Fibroblast of pulmonary artery (primary cell): ENCODE measurements at regions not wholly inside any gene's neighbourhood (a gene's known extent, or its start where the extent isn't known, plus 50 kb on each side); places are given as distances from the start of the nearest gene placed in this dataset.

Source experiments
- DNase-seq: peaks from one replicate; pipeline ENCODE4 v3.0.0-alpha.2; 2010; ENCODE audit warnings: low read depth
- H3K4me3 ChIP-seq: replicated peaks from 2 replicates; pipeline ENCODE4 v1.5.1; 2011; ENCODE audit warnings: low read depth, mild to moderate bottlenecking, control low read depth, low read length, moderate library complexity
- CTCF ChIP-seq: IDR thresholded peaks from 2 replicates; pipeline ENCODE4 v1.5.1; 2011; ENCODE audit warnings: mild to moderate bottlenecking, control low read depth, low read length, inconsistent platforms; ENCODE audit errors: missing control alignments

GRCh38 chr5:115052948-115053347, 116.8 kb downstream of the TRIM36 start:
- no peak for TF ChIP-seq CTCF
- no peak for DNase-seq
- H3K4me3 ChIP-seq = no peak overlapping the region

- TF ChIP-seq CTCF = no peak
- DNase-seq = peak; percentile 1
These were observed 118.8 kb downstream of the TRIM36 start for GRCh38 chr5:115050866-115051265.

DNA sequence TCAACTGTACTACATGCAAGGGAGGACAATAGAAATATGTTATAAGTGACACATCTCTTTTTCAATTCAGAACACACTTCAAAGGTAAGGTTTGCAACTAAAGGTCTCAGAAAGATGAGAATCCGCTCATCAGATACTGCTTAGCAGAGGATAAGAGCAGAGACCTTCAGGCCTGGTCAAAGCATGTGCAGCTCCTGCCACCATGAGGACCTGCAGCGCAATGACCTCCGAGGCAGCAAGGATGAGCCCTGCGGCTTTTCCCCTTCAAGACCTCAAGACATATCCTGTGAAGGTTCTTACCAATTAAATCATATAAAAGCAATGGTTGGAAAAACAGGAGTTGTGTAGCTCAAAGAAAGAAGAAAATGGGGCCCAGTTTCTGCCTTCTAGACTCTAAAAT, 135.8 kb downstream of the TRIM36 start:
- TF ChIP-seq CTCF = no peak
- DNase-seq = no peak
- H3K4me3 ChIP-seq = no peak overlapping the region

More at GRCh38 chr5:115050866-115051265, 118.8 kb downstream of the TRIM36 start:
- H3K4me3 ChIP-seq = no peak overlapping the region

GRCh38 chr5:115028557-115028956, 141.2 kb downstream of the TRIM36 start:
- no peak for TF ChIP-seq CTCF
- H3K4me3 ChIP-seq = no peak overlapping the region
- DNase-seq = no peak

DNA sequence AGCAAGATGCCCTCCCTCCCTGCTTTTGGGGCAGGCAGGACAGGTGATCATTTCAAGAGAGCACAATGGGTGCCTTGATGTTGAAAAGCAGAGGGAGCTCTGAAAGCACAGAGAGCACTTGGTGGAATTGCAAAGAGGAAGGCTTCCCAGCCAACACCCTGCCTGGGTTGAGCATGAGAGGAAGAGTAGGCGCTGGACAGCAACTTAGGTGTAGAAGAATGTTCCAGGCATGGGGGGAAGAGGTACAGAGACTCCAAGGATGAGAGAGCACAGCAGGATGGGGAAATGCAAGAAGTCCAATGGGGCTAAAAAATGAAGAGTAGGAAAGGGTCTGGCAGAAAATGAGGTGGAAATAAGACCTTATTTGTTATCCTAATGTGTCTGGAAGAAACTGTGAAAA, 144.8 kb downstream of the TRIM36 start:
- TF ChIP-seq CTCF = no peak
- DNase-seq = no peak
- no peak overlapping the region for H3K4me3 ChIP-seq

DNA sequence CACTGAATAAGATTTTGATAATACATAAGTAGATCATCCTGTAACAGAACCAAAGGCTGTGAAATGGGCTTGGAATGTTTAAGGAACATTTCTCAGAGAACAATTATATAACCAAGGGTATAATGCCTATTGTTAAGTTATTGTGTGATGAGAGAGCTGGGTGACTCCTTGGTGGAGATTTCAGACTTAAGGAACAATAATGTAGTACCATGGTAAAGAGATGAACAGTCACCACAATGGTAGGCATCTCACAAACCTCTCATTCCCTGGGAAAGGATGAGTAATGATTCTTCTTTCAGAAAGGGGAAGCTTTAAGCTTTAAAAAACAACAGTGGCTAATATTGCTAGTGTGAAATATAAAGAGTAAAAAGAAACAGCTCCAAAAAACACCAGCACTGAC, 147.4 kb downstream of the TRIM36 start:
- no peak for TF ChIP-seq CTCF
- no peak overlapping the region for H3K4me3 ChIP-seq
- DNase-seq = no peak

DNA sequence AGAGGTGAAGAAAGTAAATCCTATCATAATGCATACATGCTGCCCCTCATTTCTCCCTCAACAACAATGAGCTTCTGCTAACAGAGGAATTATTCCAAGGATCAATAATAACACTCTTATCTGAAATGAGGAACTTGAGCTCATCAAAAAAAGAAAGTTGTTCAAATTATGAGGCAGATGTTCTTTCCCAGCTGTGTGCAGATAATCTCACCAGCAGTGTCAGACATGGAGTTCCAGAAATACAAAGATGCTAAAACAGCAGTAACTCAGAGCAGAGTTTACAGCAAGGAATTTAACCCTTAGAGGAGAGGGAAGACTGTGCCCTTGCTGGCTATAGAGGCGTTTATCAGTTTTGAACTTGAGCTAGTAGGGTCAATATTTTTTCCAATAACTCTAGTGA, 153.1 kb downstream of the TRIM36 start:
- no peak for TF ChIP-seq CTCF
- DNase-seq = no peak
- no peak overlapping the region for H3K4me3 ChIP-seq
